ENCODE measurements at regions not wholly inside any gene's neighbourhood (a gene's known extent, or its start where the extent isn't known, plus 50 kb on each side); places are given as distances from the start of the nearest gene placed in this dataset.

DNA sequence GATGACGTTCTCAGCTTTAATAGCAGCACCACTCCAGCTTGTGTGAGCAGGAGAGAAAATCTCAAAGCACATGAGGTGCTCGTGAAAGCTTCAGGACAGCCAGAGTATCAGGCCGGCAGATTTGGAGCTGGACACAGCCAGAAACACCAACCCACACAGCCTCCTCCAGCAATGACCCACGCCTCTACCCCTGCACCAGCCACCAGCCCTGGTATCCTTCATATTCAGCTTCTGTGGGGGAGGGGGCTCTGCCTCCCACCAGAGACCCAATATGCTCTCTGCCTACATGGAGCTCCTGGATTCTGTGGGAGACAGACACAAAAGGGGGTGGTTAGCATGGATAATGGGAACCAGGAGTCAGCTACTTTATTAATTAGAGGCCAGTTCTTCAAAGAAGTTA, 133.6 kb upstream of the FMN2 start:
- 50% methylated on average over 2 of the region's 4 CpGs for WGBS (ENCODE audit: insufficient coverage, low coverage, low lambda C conversion rate, missing lambda C conversion rate)
- intact Hi-C loops (cut with DNase I): no loop called here

DNA sequence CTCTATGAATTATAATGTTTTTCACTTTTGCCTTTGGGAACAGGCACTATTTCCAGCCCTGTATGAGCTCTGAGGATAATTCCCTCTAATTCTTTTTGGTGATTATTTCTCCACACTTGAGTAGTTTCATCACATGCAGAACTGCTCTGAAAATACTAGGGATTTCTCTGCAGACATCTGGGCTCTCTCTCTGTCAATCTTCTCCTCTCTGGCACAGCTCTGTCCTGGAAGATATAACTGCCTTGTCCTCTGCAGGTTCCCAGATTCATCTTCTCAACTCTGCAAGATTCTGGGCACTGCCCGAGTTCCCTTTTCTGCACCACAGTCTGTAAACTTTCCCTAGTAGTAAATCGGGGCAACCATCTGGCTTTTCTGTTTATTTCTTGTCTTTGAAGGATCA, 131.3 kb upstream of the FMN2 start:
- Histone ChIP-seq H3K27ac (no peak overlapping the region), H3K36me3 (no peaks in the 10 kb centered on the region), H3K27me3 (no peaks in the 10 kb centered on the region), H3K4me1 (no peaks in the 10 kb centered on the region), H3K9me3 (no peaks in the 10 kb centered on the region), H3K4me3 (no peak overlapping the region)
- intact Hi-C loops (cut with DNase I): no loop called here
- no peak for TF ChIP-seq POLR2A (IDR thresholded peaks at IDR 0.05)
- TF ChIP-seq, protein P1, sequence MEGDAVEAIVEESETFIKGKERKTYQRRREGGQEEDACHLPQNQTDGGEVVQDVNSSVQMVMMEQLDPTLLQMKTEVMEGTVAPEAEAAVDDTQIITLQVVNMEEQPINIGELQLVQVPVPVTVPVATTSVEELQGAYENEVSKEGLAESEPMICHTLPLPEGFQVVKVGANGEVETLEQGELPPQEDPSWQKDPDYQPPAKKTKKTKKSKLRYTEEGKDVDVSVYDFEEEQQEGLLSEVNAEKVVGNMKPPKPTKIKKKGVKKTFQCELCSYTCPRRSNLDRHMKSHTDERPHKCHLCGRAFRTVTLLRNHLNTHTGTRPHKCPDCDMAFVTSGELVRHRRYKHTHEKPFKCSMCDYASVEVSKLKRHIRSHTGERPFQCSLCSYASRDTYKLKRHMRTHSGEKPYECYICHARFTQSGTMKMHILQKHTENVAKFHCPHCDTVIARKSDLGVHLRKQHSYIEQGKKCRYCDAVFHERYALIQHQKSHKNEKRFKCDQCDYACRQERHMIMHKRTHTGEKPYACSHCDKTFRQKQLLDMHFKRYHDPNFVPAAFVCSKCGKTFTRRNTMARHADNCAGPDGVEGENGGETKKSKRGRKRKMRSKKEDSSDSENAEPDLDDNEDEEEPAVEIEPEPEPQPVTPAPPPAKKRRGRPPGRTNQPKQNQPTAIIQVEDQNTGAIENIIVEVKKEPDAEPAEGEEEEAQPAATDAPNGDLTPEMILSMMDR (IDR thresholded peaks at IDR 0.05): no peak
- ATAC-seq: no peak
- WGBS (ENCODE audit: insufficient coverage, low coverage, low lambda C conversion rate, missing lambda C conversion rate): 47% methylated on average over 2 of the region's 2 CpGs
- no peak for DNase-seq

More for the DNA sequence above, 133.6 kb upstream of the FMN2 start:
- ATAC-seq: no peak
- Histone ChIP-seq H3K27ac (no peak overlapping the region), H3K4me3 (no peak overlapping the region), H3K27me3 (no peaks in the 10 kb centered on the region), H3K36me3 (no peaks in the 10 kb centered on the region), H3K9me3 (no peaks in the 10 kb centered on the region), H3K4me1 (no peaks in the 10 kb centered on the region)
- DNase-seq: no peak
- TF ChIP-seq POLR2A (IDR thresholded peaks at IDR 0.05): no peak
- TF ChIP-seq, protein P1 (IDR thresholded peaks at IDR 0.05): no peak

DNA sequence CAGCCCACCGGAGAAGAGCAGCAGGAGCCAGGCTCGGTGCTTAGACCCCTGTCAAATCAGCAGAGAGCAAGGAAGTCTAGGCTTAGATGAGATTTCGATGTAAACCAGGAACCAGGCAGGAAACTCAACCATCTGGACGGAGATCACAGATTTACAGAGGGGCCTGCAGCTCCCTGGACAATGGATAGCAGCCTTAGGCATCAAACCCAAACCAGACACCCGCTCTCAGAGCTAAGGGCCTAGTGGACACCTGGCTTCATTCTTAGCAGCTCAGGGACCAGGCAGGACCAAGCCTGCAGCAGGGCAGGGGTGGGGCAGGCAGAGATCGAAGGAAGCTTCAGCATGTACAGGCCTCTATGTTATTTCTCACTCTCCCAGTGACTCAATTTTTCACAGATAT, 127.8 kb upstream of the FMN2 start:
- ATAC-seq: no peak
- H3K27ac ChIP-seq: no peak overlapping the region
- no peaks in the 10 kb centered on the region for H3K36me3 ChIP-seq
- no peaks in the 10 kb centered on the region for H3K9me3 ChIP-seq
- no peak for DNase-seq
- H3K4me1 ChIP-seq: no peaks in the 10 kb centered on the region
- H3K27me3 ChIP-seq: no peaks in the 10 kb centered on the region
- no peak for TF ChIP-seq POLR2A (IDR thresholded peaks at IDR 0.05)
- TF ChIP-seq, protein P1 (IDR thresholded peaks at IDR 0.05): no peak
- intact Hi-C loops (cut with DNase I): no loop called here
- 53% methylated on average over 3 of the region's 6 CpGs for WGBS (ENCODE audit: insufficient coverage, low coverage, low lambda C conversion rate, missing lambda C conversion rate)
- H3K4me3 ChIP-seq: no peak overlapping the region

DNA sequence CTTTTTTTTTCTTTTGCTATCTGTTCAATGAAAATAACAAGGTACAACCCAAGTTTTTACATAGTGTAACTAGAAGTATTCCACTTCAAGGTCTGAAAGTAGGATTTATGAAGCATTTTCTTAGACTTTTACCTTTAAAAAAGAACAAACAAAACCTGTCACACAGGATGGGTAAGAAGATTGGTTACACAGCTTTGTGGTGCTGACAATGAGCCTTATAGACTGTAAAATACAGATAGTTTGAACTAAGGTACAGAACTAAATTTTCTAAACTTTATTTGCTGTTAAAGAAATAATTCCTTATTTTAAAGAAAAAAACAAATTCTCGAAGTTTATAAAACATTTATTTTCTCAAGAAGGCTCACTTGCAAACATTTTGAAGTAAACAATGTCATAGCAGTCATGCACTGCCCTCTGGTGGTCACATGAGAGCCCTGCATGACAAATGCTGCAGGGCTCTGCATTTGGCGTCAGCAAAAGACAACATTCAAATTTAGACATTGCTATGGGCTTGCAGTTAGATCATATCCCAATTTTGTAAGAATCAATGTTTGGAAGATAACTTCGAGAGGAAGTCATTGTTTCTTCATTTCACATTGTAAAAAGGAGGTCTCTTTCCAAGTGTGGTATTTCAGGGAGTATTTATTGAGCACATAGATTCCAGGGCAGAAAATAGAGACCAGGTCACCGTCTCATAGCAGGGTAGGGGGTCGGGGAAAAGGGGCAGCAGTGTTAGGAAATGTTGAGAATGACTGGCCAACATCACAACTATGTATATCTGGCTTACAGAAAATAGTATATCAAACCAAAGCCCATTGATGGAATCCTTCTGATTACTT, 115.3 kb upstream of the FMN2 start:
- TF ChIP-seq, protein P1 (IDR thresholded peaks at IDR 0.05): peak; percentile 80 to 98 (median 98)
- TF ChIP-seq POLR2A (IDR thresholded peaks at IDR 0.05): no peak
- H3K27ac ChIP-seq: no peak overlapping the region
- H3K27me3 ChIP-seq: no peaks in the 10 kb centered on the region
- H3K9me3 ChIP-seq: no peaks in the 10 kb centered on the region
- intact Hi-C loops (cut with DNase I): no loop called here
- no peaks in the 10 kb centered on the region for H3K36me3 ChIP-seq
- peak in 2 of 3 donors; percentile 37 to 54 for DNase-seq
- WGBS (ENCODE audit: insufficient coverage, low coverage, low lambda C conversion rate, missing lambda C conversion rate): 22% methylated on average over 5 of the region's 5 CpGs
- H3K4me1 ChIP-seq: no peaks in the 10 kb centered on the region
- ATAC-seq: peak; percentile 86 to 91 (median 88)
- no peak overlapping the region for H3K4me3 ChIP-seq

Measured in right lobe of liver (tissue), 6 donors.